NCI-H2171 treated with DMSO at 0.1 percent for 48 hours (cell line): ENCODE measurements at regions not wholly inside any gene's neighbourhood (a gene's known extent, or its start where the extent isn't known, plus 50 kb on each side); places are given as distances from the start of the nearest gene placed in this dataset.

Experiments used
- DNase-seq: peaks from one replicate; lab custom pipeline; 2025; lab: John Stamatoyannopoulos, UW

DNA sequence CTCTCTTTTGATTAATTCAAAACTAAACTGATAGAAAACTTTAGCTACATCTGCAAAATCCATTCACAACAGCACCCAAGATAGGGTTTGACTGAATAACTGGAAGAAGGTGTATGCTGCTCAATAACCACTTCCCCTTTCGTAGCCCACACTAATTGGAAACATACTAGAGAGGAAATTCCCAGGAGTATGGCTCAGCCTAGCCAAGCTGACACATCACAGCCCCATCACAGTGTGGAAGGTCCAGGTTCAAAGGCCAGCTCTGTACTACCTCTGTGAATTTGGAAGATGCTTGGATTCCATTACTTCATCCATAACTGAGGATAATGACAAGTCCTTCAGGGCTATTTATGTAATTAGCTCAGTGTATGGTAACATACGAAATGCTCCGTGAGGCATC is 185.4 kb downstream of the FBXO15 start:
- DNase-seq = no peak

DNA sequence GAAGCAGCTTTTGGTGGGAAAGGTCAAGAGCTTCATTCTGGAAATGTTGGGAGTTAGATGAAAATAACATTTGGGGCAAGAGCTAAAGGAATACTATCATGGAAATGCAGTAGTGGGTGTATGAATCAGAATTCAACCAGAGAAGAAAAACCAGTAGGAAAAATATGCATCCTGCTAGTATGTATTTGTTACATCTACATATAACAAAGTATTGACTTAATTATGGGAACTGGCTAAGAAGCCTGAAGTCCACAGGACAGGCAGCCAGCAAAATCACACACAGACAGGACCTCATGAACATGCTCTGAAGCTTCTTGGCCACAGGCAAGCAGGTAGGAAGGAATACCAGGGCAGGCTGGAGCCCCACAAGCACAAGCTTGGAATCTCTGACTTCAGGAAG is 185.8 kb downstream of the FBXO15 start:
- no peak for DNase-seq

DNA sequence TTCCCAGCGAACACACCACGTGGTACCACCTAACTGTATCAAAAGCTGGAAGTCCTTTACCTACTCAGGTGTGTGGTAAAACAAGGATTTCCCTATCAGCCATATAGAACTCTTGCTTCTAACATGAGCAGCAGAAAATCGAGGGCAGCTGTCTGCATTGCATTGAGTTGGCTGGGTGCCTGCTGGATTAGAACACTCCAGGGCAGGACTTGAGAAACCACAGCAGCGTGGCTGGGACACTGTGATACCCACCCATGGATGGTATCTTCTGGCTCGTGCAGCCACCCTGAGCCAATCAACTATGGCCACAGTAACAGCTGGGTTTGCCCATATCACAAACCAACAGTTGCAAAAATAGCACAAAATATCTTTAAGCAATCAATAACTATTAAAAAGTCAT is 188.3 kb downstream of the FBXO15 start:
- DNase-seq = no peak

DNA sequence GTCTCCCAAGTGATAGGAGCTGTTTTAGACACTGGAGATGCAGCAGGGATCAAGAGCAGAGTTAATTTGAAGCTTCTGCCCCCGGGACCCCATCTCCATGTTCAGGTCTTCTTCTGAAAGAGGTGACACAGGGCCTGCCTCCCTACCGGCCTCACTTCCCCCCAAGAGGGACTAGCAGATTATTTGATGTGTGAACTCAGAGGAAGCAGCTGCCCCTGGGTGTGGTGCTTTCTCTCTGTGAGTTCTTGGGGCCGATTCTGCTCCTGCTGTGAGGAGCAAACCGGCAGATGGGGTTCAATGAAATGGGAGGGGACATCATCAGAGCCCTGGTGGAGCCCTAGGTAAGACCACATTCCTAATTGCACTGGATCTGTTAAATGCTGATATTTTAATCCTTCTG is 193.4 kb downstream of the FBXO15 start:
- no peak for DNase-seq

DNA sequence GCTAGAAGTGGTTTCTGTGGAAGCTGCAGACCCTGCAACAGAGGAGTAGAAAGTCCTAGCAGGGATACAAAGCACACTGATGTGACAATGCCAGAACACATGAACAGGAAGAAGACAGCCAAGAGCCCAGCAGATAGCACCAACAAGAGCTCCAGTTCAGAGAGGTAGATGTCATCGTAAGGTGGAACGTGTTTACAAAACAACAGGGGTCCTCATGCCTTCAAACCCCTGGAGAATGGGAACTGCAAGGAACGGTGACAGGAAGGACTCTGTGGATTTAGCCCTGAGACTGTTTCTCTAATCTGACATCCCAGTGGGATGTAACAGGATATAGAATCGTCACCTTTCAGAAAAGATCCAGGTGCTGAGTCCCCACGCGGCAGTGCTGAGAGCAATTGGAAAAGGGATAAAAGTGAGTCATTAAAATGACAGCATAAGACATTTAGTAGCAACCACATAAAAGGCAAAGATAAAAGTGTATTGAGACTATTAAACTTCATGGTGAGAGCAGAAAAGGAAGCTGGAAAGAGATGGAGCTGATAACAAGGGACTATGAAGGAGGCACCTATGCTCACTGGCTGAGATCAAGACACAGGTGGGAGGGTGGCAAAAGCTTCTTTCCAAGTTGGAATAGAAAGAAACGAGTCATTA is 195.2 kb downstream of the FBXO15 start:
- DNase-seq = no peak

DNA sequence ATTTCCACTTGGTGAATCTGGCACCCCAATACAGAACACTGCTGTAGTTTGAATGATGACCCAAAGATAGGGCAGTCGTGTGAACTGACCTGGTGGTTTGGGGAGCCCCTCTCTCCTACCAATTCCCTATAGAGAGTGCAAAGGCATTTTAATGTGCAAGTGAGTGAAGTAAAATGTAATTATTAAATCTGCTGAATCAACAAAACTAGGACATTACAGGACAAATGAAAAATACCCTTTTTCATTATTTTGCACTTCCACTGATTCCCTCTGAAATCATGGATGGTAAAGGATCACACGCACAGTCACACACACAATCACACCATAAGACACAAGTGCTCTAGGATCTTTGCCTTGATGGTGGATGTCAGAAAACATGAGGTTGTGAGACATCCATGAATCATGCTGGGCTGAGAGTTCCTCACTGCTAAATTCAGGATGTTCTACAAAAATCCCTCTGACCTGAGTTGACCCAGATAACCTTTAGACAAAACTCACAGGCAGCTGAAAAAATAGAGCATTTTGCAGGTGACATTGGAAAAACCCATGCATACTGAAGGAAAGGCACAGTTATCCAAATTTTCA is 197.4 kb downstream of the FBXO15 start:
- no peak for DNase-seq

DNA sequence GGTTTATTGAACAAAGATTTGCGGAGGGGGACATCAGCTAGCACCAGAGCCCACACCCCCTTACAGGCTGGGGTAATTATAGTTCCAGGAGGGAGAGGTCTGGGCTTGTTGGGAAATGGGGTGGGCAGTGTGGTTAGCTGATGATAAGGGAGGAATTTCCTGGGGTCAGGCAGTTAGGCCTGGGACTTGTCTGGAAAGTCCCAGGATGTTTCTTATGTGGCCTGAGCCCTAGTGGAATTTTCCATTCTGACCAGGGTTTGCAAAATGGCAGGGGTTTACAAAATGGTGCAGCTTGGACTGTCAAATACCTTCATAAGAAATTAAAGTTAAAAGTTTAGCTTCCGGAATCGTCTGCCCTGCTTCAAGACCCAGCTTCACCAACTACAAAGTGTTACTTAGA is 199.1 kb downstream of the FBXO15 start:
- DNase-seq = no peak

DNA sequence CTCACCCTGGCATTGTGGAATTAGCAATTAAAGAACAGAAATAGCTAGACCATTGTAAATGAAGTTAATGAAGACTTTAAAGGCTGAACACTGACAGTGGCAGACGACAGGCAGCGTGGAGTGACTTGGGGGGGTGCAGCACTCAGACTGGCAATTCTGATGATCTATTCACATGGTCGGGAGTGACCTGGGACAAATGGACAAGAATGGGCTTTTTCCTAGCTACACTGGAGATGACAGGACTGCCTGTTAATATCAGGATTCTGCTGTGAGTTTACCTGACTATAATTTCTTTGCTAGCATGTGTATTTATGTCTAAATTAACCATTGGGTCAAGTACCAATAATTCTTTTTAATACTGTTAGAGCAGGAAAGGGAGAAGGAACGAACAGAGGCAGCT is 199.6 kb downstream of the FBXO15 start:
- DNase-seq = no peak

DNA sequence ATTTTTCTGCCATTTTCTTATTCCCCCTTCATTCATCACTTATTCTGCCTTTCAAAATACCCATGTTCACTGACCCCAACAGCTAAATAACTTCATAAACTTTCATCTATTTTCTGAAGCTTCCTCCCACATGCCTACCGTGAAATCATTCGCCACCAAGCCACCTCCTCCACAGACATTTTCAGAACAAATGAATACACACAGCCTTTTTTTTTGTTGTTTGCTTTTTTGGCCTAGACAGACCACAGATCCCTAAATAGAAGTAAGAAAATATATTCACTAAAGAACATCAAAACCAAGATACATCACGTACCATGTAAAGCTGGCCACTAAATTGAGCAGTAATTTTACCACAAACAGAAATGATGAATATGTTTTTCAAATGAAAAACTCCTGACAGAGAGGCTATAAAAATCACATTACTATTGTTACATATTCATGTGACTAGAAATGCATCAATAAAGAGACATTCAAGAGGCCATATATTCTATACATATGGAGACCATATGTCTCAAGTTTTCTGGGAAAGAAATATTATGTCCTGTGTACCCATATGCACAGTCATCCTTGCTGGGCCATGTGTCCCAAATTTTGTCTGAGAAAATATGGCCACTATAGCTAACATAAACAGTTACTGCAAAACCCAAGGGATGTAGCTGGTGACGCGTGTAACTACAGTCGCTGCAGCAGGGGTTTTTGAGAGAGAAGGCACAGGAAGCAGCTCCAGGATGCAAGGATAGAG is 200.3 kb downstream of the FBXO15 start:
- DNase-seq = no peak

DNA sequence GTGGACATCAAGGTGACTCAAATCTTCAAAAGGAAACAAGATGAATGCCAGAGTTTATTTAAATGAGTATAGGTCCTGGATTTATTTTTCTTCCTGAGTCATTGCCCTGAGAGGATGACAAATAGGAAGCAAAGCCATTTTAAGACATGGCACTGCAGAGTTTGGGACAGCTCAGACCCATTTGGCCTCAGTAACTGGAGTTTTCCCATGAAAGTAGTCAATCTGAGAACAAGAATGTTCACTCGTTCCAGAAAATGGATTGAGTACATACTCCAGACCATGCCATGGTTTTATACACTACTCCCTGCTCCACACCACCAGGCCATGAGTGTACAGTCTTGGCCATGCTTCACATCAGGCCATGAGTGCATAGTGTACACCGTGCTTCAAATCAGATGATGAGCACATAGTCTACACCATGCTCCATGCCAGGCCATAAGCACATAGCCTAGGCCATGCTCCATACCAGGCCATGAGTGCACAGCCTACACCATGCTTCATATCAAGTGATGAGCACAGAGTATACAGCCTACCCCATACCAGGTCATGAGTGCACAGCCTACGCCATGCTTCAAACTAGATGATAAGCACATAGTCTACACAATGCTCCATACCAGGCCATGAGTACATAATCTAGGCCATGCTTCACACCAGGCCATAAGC is 202.4 kb downstream of the FBXO15 start:
- DNase-seq = no peak

DNA sequence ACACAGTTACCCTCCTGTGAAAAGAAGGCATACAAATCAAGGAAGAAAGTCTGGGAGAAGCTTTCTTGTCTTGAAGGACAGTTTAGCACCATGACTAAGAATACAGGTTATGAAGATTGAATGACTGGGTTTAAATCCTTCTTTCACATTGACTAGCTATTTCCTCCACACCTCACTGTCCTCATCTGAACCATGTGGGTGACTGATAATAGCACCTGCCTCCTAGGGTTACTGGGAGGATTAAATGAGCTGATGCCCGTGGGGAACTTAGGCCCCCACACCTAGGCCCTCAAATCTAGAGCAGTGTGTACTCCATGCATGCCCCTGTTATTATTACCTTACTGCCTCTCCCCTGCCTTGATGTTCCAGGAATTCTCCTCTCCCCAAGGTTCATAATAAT is 202.9 kb downstream of the FBXO15 start:
- no peak for DNase-seq

DNA sequence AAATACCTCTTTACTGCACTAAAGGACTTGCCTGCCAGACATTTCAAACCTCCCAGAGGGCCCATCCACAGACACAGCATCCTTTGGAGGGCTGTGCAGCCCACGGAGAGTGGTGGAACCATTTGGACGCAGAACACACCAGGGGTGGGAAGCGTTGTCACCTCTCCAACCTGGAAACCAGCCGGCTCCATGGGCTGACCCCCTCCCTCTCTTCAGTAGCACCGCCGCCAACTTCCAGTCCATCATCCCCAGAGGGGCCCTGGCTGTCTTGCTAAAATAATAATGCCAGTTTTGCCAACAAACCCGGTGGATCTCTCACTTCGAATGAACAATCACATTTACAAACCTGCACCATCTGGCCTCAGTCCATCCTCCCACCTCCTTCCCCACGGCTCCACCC is 203.9 kb downstream of the FBXO15 start:
- no peak for DNase-seq

DNA sequence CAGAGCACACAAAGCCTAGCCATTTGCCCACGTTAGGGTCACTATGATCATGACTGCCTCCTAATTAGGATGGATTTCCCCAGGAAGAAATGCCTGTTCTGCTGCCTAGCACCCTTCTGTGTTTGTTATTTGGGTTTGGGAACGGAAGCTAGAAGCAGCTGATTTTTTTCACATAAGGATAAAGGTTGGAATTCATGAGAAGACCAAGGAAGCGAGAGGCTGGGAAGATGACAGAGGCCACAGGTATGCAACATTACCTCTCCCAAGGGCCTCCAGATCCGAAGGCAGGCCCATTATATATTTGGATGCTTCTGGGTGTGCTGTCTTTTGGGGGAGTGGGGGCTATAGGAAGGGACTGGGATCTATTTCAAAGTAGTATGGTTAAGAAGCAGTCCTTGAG is 204.7 kb downstream of the FBXO15 start:
- no peak for DNase-seq

DNA sequence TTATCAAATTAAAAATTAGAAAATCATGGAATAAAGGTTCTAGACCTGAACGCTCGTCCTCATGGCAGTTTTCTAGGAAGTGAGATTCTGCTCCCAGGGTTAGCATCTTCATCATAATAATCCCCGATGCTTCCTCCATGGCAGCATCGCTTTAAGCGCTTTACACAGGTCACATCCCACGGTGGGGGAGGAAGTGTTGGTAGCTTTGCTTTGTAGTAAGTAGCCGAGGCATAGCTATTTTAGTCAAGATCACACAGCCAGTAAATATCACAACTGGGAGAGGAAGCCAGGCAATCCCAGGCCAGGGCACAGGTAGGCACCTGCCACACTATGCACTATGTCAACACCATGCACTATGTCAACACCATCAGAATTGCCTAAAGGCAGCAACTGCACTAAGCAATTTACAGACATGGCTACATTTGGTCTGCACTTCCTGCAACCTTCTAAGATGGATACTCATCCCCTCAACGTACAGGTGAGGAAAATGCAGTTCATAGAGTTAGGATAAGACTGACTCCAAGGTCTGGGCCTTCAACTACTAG is 205.5 kb downstream of the FBXO15 start:
- DNase-seq = no peak

DNA sequence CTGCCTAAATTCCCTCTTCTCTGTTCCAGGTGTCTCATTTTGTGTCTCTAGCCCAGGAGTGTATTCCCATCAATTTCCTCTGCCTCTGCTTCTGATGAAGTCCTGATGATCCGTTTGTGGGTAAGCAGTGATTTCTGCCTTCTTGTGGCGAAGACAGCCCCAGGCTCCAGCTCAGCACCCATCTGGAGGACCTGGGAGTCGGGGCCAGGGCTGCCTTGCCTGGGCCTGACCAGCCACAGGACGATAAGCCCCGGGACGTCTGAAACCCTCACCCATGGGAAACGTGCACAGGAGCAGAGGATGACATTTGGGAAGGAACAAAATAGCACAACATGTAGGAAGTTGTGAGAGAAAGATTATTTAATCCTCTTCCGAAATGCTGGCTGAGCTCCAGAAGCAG is 206.9 kb downstream of the FBXO15 start:
- no peak for DNase-seq

DNA sequence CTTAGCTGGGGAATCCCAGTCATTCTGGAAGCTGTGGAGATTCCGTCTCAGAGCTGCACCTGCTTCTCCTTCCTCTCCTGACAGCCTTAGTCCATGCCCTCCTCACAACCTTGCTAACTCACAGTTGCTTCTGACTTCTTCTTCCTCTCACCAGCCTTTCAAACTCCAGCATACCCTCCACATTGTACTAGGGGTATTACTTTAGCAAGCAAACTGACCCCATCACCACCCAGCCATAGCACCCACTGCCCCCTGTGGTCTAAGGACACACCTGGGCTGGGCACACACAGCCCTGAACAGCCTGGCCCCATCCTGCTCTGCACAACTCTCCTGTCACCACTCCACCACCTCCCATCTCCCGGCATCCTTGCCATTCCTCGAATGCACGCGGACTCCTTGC is 208.2 kb downstream of the FBXO15 start:
- no peak for DNase-seq

DNA sequence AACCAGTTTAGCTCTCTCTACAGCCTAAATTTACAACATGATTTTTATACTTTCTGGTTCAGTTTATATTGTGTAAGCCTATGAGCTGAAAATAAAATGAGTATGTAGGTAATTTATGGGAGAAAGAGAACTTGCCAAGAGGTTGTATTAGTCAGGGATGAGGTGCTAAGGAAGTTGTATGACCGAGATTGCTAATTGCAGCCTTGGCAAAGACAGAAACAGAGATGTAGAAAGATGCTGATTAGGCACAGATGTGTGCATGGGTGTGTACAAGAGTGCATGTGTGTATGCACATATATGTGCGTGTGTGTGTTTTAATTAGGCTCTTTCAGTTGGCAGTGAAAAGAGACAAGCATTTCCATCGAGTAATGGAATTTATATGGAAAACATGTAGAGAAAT is 213.9 kb downstream of the FBXO15 start:
- no peak for DNase-seq

DNA sequence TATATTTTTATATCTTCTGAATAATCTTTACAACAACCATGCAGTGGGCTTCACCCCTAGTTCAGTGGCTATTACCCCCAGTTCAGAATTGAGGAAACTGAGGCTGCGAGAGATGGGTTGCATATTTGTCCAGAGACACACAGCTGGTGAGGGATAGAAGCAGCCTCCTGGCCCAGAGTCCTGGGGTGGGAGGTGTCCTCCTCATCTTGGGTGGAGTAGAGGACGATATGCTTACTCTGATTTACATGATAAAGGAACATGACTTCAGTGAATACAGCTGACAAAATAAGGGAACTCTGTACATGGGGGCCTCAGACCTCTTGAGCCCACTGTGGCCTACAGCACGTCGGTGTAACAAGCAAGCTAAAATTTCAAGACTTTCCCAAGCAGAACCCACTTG is 214.7 kb downstream of the FBXO15 start:
- DNase-seq = no peak

DNA sequence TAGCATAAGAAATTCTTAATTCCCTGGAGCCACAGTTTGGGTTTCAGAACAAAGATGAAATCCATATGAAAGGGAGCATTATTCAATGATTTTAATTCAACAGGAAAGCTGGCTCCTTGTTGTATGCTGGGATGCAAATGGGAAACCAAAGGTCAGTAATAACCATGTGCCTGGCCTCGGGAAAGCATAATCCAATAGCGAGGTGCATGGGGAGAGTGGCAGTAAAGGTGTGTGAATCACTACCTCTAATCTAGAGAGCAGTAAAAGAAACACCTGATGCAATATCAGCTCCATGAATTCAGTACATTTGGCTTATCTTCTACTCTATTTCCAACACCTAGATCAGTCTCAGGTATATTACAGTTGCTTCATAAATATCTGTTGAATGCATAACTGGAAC is 220.1 kb downstream of the FBXO15 start:
- no peak for DNase-seq

DNA sequence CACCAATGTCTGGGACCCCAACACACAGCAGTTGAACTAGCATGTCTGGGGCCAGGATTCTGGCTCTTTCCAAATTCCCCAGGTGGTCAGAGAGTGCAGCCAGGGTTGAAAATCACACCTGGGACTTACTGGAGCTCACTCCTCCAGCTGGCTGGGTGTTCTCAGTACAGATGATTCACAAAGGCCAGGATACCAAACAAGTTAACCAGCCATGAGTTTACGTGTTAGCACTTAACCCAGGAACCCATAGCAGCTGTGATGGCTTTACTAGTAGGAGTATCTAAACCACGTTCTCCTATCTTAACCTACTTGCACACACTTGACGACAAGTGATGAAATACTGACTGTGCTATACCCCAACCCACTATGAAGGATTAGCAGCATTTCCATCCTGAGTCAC is 222.8 kb downstream of the FBXO15 start:
- DNase-seq = no peak

DNA sequence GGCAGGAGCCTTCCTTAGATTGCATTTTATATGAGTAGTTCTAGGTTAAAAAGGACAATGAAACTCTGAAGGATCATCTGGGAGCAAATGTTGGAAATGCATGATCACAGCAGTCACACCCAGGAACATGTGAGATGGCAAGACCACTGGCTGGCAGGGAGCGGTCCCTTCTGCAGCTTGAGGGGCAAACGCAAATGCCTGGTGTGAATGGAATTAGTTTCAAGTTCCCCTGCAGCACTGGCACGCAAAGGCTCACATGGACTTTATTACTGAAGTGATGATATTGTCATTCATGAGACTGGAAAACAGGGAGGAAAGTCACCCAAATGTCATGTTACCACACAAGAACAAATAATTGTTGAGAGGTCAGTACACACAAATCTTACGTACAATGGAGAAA is 223.3 kb downstream of the FBXO15 start:
- DNase-seq = no peak

DNA sequence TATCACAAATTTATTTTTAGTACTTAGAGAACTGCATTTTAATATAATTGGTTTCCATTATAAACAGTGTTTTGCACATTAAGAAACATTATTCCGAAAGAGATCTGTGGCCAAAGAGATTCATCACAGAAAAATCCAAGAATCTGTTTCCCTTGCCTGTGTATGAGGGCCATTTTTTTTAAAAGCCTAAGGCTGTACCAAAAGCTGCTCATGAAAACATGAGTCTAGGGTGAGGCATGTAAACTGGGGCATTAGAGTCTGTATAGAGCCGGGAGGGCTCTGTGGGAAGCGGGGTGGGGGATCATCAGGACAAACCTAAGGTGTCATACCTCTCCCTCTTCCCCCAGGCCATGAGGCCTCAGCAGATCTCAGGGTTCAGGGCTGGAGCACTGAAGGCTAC is 223.8 kb downstream of the FBXO15 start:
- DNase-seq = no peak

DNA sequence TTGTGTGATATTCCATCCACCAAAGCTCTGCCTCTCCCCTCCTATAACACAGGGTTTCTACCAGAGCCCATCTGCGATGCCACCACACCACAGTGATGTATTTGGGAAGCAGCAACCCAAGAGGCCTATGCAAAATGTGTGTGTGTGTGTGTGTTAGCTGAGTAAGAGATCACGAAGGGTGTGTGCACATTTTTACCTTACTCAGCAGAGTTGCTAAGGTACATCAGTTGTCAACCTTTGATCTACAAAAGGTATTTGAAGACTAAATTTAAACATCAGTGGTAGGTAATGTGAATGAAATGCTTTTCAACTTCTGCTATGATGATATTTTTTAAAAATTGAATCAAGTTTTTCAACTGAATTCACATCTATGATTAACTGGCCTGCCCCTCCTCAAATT is 227.6 kb downstream of the FBXO15 start:
- no peak for DNase-seq
